Astrocyte (in vitro differentiated cells and primary cell): ENCODE measurements at regions not wholly inside any gene's neighbourhood (a gene's known extent, or its start where the extent isn't known, plus 50 kb on each side); places are given as distances from the start of the nearest gene placed in this dataset.

Experiments
- DNase-seq: peaks from one replicate; pipeline ENCODE4 v3.0.0-alpha.2; 2010; ENCODE audit warnings: low read depth
- FAIRE-seq: peaks from 2 replicates; lab custom pipeline; 2011; peaks lifted over from hg19 to GRCh38; lab: Jason Lieb, UNC
- H2AFZ ChIP-seq: 2 replicates; pipeline ENCODE4 v1.6.0; 2012; ENCODE audit warnings: low read depth, low read length, inconsistent platforms
- H3K27ac ChIP-seq: 2 replicates; pipeline ENCODE4 v1.5.1; 2011; ENCODE audit warnings: low read depth, low read length, inconsistent platforms
- H3K27me3 ChIP-seq: 2 replicates; pipeline ENCODE4 v1.6.0; 2011; ENCODE audit warnings: low read length, inconsistent platforms; ENCODE audit not compliant: insufficient read depth
- H3K36me3 ChIP-seq: 2 replicates; pipeline ENCODE4 v1.5.1; 2011; ENCODE audit warnings: low read length, inconsistent platforms; ENCODE audit not compliant: insufficient read depth
- H3K4me1 ChIP-seq: 2 replicates; pipeline ENCODE4 v1.5.1; 2011; ENCODE audit warnings: low read length, inconsistent platforms; ENCODE audit not compliant: insufficient read depth
- H3K4me2 ChIP-seq: 2 replicates; pipeline ENCODE4 v1.6.0; 2012; ENCODE audit warnings: low read length, inconsistent platforms
- H3K4me3 ChIP-seq: 2 replicates; pipeline ENCODE4 v1.5.1; 2011; ENCODE audit warnings: low read depth, mild to moderate bottlenecking, low read length, inconsistent platforms; ENCODE audit not compliant: insufficient read depth
- H3K79me2 ChIP-seq: 2 replicates; pipeline ENCODE4 v1.6.0; 2012; ENCODE audit warnings: mild to moderate bottlenecking, low read length, inconsistent platforms; ENCODE audit not compliant: insufficient read depth
- H3K9ac ChIP-seq: 2 replicates; pipeline ENCODE4 v1.6.0; 2012; ENCODE audit warnings: mild to moderate bottlenecking, low read length, inconsistent platforms
- H3K9me3 ChIP-seq: 2 replicates; pipeline ENCODE4 v1.5.1; 2012; ENCODE audit warnings: low read depth, mild to moderate bottlenecking, low read length, inconsistent platforms; ENCODE audit not compliant: insufficient read depth
- H4K20me1 ChIP-seq: 2 replicates; pipeline ENCODE4 v1.6.0; 2012; ENCODE audit warnings: low read length, inconsistent platforms; ENCODE audit not compliant: insufficient read depth
- H3K27ac Mint-ChIP-seq: one replicate; pipeline ENCODE4 v1.8.0; 2021; ENCODE audit warnings: mild to moderate bottlenecking, mixed read lengths; ENCODE audit not compliant: unreplicated experiment
- H3K27me3 Mint-ChIP-seq: one replicate; pipeline ENCODE4 v1.8.0; 2021; ENCODE audit warnings: low read depth, mixed read lengths; ENCODE audit not compliant: unreplicated experiment
- H3K36me3 Mint-ChIP-seq: one replicate; pipeline ENCODE4 v1.8.0; 2021; ENCODE audit warnings: low read depth, mixed read lengths; ENCODE audit not compliant: unreplicated experiment
- H3K4me1 Mint-ChIP-seq: one replicate; pipeline ENCODE4 v1.8.0; 2021; ENCODE audit warnings: low read depth, mixed read lengths; ENCODE audit not compliant: unreplicated experiment
- H3K4me3 Mint-ChIP-seq: one replicate; pipeline ENCODE4 v1.8.0; 2021; ENCODE audit warnings: mild to moderate bottlenecking, moderate library complexity, mixed read lengths; ENCODE audit not compliant: unreplicated experiment
- H3K9me3 Mint-ChIP-seq: one replicate; pipeline ENCODE4 v1.8.0; 2021; ENCODE audit warnings: mild to moderate bottlenecking, mixed read lengths; ENCODE audit not compliant: unreplicated experiment
- CTCF ChIP-seq: IDR thresholded peaks from 2 replicates; pipeline ENCODE4 v1.5.1; 2011; ENCODE audit warnings: low read depth, mild to moderate bottlenecking, inconsistent platforms, low read length, moderate library complexity; ENCODE audit not compliant: insufficient read depth
- EZH2 ChIP-seq: IDR thresholded peaks from 2 replicates; pipeline ENCODE4 v1.6.1; 2012; ENCODE audit warnings: mild to moderate bottlenecking, low read length, inconsistent platforms; ENCODE audit not compliant: insufficient read depth

- DNase-seq = no peak
- H3K79me2 ChIP-seq = no peaks in the 10 kb centered on the region
- Mint-ChIP-seq H3K9me3 (no peaks in the 10 kb centered on the region), H3K27me3 (no peaks in the 10 kb centered on the region), H3K4me3 (no peak overlapping the region), H3K36me3 (no peaks in the 10 kb centered on the region), H3K4me1 (no peaks in the 10 kb centered on the region), H3K27ac (no peak overlapping the region)
- no peak for TF ChIP-seq CTCF
- no peak for TF ChIP-seq EZH2
- H4K20me1 ChIP-seq = no peaks in the 10 kb centered on the region
- H3K27ac ChIP-seq = no peak overlapping the region
- H2AFZ ChIP-seq = no peak overlapping the region
- H3K4me3 ChIP-seq = no peak overlapping the region
- no peaks in the 10 kb centered on the region for H3K4me1 ChIP-seq
- no peak overlapping the region for H3K4me2 ChIP-seq
- no peak for FAIRE-seq
- no peak overlapping the region for H3K9ac ChIP-seq
- H3K36me3 ChIP-seq = no peaks in the 10 kb centered on the region
- H3K9me3 ChIP-seq = no peaks in the 10 kb centered on the region
- no peaks in the 10 kb centered on the region for H3K27me3 ChIP-seq
Observed at GRCh38 chr3:34421762-34422161, 623.3 kb downstream of the PDCD6IP start.

GRCh38 chr3:34439796-34440195 is 641.4 kb downstream of the PDCD6IP start:
- H2AFZ ChIP-seq = no peak overlapping the region
- H3K4me3 ChIP-seq = no peak overlapping the region
- no peaks in the 10 kb centered on the region for H3K4me1 ChIP-seq
- Mint-ChIP-seq H3K4me1 (no peaks in the 10 kb centered on the region), H3K9me3 (no peaks in the 10 kb centered on the region), H3K27me3 (no peaks in the 10 kb centered on the region), H3K36me3 (no peaks in the 10 kb centered on the region), H3K27ac (no peak overlapping the region), H3K4me3 (no peak overlapping the region)
- H3K4me2 ChIP-seq = no peak overlapping the region
- DNase-seq = no peak
- no peaks in the 10 kb centered on the region for H4K20me1 ChIP-seq
- no peaks in the 10 kb centered on the region for H3K9me3 ChIP-seq
- no peaks in the 10 kb centered on the region for H3K36me3 ChIP-seq
- no peaks in the 10 kb centered on the region for H3K27me3 ChIP-seq
- no peak overlapping the region for H3K9ac ChIP-seq
- no peaks in the 10 kb centered on the region for H3K79me2 ChIP-seq
- no peak overlapping the region for H3K27ac ChIP-seq
- FAIRE-seq = no peak
- TF ChIP-seq EZH2 (no peak), CTCF (no peak)

- Histone ChIP-seq H4K20me1 (no peaks in the 10 kb centered on the region), H3K4me2 (no peak overlapping the region), H3K4me1 (no peaks in the 10 kb centered on the region), H3K4me3 (no peak overlapping the region), H3K9me3 (no peaks in the 10 kb centered on the region), H3K36me3 (no peaks in the 10 kb centered on the region), H3K27me3 (no peaks in the 10 kb centered on the region), H3K9ac (no peak overlapping the region), H3K79me2 (no peaks in the 10 kb centered on the region), H3K27ac (no peak overlapping the region), H2AFZ (no peak overlapping the region)
- no peaks in the 10 kb centered on the region for H3K4me1 Mint-ChIP-seq
- TF ChIP-seq EZH2 = no peak
- no peak for TF ChIP-seq CTCF
- no peak overlapping the region for H3K4me3 Mint-ChIP-seq
- H3K36me3 Mint-ChIP-seq = no peaks in the 10 kb centered on the region
- H3K9me3 Mint-ChIP-seq = peaks cover 2% of the 10 kb centered on the region
- H3K27me3 Mint-ChIP-seq = no peaks in the 10 kb centered on the region
- FAIRE-seq (no peak), DNase-seq (no peak)
- no peak overlapping the region for H3K27ac Mint-ChIP-seq
Observed at GRCh38 chr3:34444137-34444536, 645.7 kb downstream of the PDCD6IP start.
